Activated B cell treated with CpG ODN at 0.5 μM for 24 hours (primary cell): ENCODE measurements at regions not wholly inside any gene's neighbourhood (a gene's known extent, or its start where the extent isn't known, plus 50 kb on each side); places are given as distances from the start of the nearest gene placed in this dataset.

Source experiments
- ATAC-seq: fragments of 200-7000 bp; cut with Tn5 transposase; one replicate; pipeline ENCODE4 v1.10.0; 2021; ENCODE audit warnings: low read depth, mild to moderate bottlenecking, moderate library complexity
- CTCF ChIA-PET: fragments of 350-600 bp; sonication (Branson Sonifier 250); formaldehyde crosslinking; loops from one replicate; lab custom pipeline; 2021; ENCODE audit warnings: antibody characterized with exemption; lab: Charles Lee
- POLR2A ChIA-PET: fragments of 350-600 bp; sonication (Branson Sonifier 250); formaldehyde crosslinking; loops from one replicate; lab custom pipeline; 2021; ENCODE audit warnings: antibody characterized with exemption; lab: Charles Lee
- DNase-seq: peaks from one replicate; pipeline ENCODE4 v3.0.0; 2022
- H3K27ac Mint-ChIP-seq: one replicate; pipeline ENCODE4 v1.8.0; 2020; ENCODE audit warnings: mixed read lengths
- H3K27me3 Mint-ChIP-seq: one replicate; pipeline ENCODE4 v1.8.0; 2021; ENCODE audit warnings: mixed read lengths
- H3K36me3 Mint-ChIP-seq: one replicate; pipeline ENCODE4 v1.8.0; 2021; ENCODE audit warnings: low read depth, mixed read lengths
- H3K4me1 Mint-ChIP-seq: one replicate; pipeline ENCODE4 v1.8.0; 2021; ENCODE audit warnings: mixed read lengths
- H3K4me3 Mint-ChIP-seq: one replicate; pipeline ENCODE4 v1.8.0; 2020; ENCODE audit warnings: mild to moderate bottlenecking, mixed read lengths
- H3K9me3 Mint-ChIP-seq: one replicate; pipeline ENCODE4 v1.8.0; 2020; ENCODE audit warnings: mixed read lengths
- intact Hi-C: fragments of 100-400 bp; cut with micrococcal nuclease; formaldehyde crosslinking; loops from one replicate; pipeline ENCODE4 v1.15.1; 2024
- TF ChIP-seq, protein P1 (sequence below): fragments of 200-600 bp; IDR thresholded peaks from one replicate; pipeline ENCODE4 v1.8.0; 2022; ENCODE audit warnings: antibody characterized with exemption, mild to moderate bottlenecking

DNA sequence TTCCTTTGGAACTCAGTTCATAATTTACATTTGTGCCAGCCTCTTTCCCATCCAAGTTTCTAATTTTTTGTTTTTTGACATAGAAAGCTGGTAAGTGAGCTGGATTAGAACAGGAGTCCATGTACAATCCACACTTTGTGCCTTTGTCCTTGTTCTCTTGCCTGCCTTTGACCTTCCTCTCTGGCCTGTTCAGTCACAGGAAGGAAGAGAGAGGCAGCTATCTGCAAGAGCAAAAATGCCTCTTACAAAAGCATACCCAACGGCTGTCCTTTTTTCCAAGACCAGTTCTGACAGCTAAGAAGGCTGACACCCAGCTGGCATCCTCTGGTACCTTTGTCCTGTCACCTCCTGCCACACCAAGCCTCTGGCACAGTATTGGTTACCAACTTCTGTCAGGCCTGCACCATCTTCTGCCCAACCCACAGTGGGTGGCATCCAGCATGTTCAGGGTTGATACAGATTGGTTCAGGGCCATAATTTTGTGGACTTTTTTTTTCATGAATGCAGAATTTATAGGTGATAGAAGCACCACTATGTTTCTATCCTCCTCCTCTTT lies 133.7 kb upstream of the KLF14 start:
- ChIA-PET CTCF (no interaction called here), POLR2A (no interaction called here)
- peaks cover 14% of the 10 kb centered on the region for H3K4me1 Mint-ChIP-seq
- no peaks in the 10 kb centered on the region for H3K27me3 Mint-ChIP-seq
- TF ChIP-seq, protein P1, sequence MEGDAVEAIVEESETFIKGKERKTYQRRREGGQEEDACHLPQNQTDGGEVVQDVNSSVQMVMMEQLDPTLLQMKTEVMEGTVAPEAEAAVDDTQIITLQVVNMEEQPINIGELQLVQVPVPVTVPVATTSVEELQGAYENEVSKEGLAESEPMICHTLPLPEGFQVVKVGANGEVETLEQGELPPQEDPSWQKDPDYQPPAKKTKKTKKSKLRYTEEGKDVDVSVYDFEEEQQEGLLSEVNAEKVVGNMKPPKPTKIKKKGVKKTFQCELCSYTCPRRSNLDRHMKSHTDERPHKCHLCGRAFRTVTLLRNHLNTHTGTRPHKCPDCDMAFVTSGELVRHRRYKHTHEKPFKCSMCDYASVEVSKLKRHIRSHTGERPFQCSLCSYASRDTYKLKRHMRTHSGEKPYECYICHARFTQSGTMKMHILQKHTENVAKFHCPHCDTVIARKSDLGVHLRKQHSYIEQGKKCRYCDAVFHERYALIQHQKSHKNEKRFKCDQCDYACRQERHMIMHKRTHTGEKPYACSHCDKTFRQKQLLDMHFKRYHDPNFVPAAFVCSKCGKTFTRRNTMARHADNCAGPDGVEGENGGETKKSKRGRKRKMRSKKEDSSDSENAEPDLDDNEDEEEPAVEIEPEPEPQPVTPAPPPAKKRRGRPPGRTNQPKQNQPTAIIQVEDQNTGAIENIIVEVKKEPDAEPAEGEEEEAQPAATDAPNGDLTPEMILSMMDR: no peak
- peaks cover 3% of the 10 kb centered on the region for H3K9me3 Mint-ChIP-seq
- intact Hi-C loops: no loop called here
- peaks cover 93% of the 10 kb centered on the region for H3K36me3 Mint-ChIP-seq
- no peak for ATAC-seq
- H3K4me3 Mint-ChIP-seq: no peak overlapping the region
- DNase-seq: no peak
- H3K27ac Mint-ChIP-seq: no peak overlapping the region

DNA sequence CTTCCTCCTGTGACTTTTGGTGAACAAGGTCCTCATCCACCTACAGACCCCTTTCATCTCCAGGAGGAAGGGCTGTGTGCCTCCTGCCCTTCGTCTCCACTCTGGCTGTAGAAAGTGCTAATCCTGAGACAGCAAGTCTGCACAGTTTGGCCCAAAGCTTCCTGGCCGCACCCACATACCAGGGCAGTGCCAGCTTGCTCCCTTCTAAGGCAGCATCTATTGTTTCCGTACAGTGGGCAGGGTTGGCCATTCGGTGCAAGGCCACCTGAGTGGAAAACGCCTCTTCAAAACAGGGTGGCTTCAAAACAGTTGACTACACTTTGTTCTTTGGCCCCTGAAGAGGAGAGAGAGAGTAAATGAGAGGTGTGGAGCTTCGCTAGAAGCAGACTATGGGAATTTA lies 134.1 kb upstream of the KLF14 start:
- intact Hi-C loops: no loop called here
- peaks cover 14% of the 10 kb centered on the region for H3K4me1 Mint-ChIP-seq
- peaks cover 94% of the 10 kb centered on the region for H3K36me3 Mint-ChIP-seq
- no peak overlapping the region for H3K27ac Mint-ChIP-seq
- no peak overlapping the region for H3K4me3 Mint-ChIP-seq
- ATAC-seq: no peak
- ChIA-PET CTCF (no interaction called here), POLR2A (no interaction called here)
- TF ChIP-seq, protein P1: no peak
- peaks cover 3% of the 10 kb centered on the region for H3K9me3 Mint-ChIP-seq
- H3K27me3 Mint-ChIP-seq: no peaks in the 10 kb centered on the region
- no peak for DNase-seq

DNA sequence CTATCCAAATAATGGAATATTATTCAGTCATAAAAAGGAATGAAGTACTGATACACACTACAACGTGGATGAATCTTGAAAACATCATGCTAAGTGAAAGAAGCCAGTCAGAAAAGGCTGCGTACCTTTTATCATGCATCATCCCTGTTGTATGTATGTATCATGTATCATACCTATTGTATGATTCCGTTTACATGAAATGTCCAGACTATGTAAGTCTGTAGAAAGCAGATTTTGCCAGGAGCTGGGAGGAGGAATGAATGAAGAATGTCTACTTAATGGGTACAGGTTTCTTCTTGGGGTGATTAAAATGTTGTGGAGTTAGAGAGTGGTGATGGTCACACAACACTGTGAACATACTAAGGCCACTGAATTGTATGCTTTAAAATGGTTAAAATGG lies 135.9 kb upstream of the KLF14 start:
- no peaks in the 10 kb centered on the region for H3K27me3 Mint-ChIP-seq
- ATAC-seq (no peak), DNase-seq (no peak)
- TF ChIP-seq, protein P1: no peak
- no peak overlapping the region for H3K4me3 Mint-ChIP-seq
- peaks cover 3% of the 10 kb centered on the region for H3K9me3 Mint-ChIP-seq
- CTCF ChIA-PET: no interaction called here
- peak overlapping the region; percentile 7 for H3K27ac Mint-ChIP-seq
- H3K36me3 Mint-ChIP-seq: peaks cover 96% of the 10 kb centered on the region
- peaks cover 25% of the 10 kb centered on the region for H3K4me1 Mint-ChIP-seq
- intact Hi-C loops: no loop called here
- POLR2A ChIA-PET: no interaction called here

DNA sequence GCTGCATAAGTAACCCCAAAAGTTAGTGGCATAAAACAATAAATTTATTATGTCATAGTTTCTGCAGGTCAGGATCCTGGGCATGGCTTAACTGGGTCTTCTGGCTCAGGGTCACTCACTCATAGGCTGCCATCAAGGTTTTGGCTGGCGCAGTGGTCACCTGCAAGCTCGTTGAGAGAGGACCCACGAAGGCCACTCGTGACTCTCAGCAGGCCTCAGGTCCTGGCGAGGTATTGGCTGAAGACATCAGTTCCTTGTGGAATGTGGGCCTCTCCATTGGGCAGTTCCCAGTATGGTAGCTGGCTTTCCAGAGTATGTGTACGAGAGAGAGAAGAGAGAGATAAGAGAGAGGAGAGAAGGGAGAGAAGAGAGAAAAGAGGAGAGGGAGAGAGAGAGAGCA lies 138.3 kb upstream of the KLF14 start:
- Mint-ChIP-seq H3K27me3 (no peaks in the 10 kb centered on the region), H3K36me3 (peaks cover 93% of the 10 kb centered on the region), H3K4me3 (no peak overlapping the region), H3K27ac (peak overlapping the region; percentile 37), H3K4me1 (peaks cover 21% of the 10 kb centered on the region), H3K9me3 (peaks cover 3% of the 10 kb centered on the region)
- TF ChIP-seq, protein P1: no peak
- CTCF ChIA-PET: no interaction called here
- intact Hi-C loops: no loop called here
- ATAC-seq: no peak
- DNase-seq: no peak
- POLR2A ChIA-PET: no interaction called here

DNA sequence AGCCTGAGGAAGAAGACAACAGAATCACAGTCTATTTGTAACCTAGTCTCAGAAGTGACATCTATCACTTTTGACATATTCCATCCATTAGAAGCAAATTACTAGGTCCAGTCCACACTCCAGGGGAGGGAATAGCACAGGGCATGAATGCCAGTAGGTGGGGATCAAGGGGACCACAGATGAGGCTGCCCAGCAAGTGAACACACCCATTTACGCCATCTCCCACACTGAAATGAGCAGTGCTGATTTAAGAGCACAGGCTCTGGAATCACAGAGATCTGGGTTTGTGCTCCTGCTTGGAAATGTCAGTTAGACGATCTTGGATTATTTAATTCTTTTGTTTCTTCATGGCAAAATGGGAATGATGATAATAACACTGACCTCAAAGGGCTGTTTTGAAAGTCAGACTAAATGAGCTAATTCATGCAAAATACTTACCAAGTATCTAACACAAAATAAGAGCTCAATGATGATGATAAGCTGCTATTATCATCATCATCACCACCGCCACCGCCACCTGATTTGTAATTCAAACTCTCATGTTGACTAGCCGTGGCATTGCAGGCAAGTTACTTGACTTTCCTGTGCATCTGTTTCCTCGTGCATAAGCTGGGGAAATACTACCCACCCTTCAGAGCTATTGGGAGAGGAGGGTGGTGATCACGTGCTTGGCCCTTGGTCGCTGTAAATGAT lies 138.9 kb upstream of the KLF14 start:
- no peak for DNase-seq
- Mint-ChIP-seq H3K27ac (peak overlapping the region; percentile 41), H3K27me3 (no peaks in the 10 kb centered on the region), H3K4me1 (peaks cover 21% of the 10 kb centered on the region), H3K9me3 (peaks cover 3% of the 10 kb centered on the region), H3K36me3 (peaks cover 93% of the 10 kb centered on the region), H3K4me3 (no peak overlapping the region)
- ChIA-PET CTCF (interaction anchor here (0.8 to 1.6 kb wide), 4 partner anchors 20 to 430 kb away, joined by 3 to 4 read pairs (median 3); no protein-coding TSS in a partner anchor), POLR2A (no interaction called here)
- ATAC-seq: no peak
- TF ChIP-seq, protein P1: no peak
- intact Hi-C loops: no loop called here
